HCT116 (cell line): ENCODE measurements at regions not wholly inside any gene's neighbourhood (a gene's known extent, or its start where the extent isn't known, plus 50 kb on each side); places are given as distances from the start of the nearest gene placed in this dataset.

Experiments used
- CTCF ChIP-seq, 3 experiments: fragments of 200-600 bp in 1 of 3; sonication (generic) in 1 of 3; IDR thresholded peaks in 2 of 3; conservative IDR thresholded peaks in 1 of 3; 2 replicates each; pipeline ENCODE4 v1.5.1; 2012 to 2017; ENCODE audit warnings: low read depth in 2 of 3, low read length in 2 of 3, antibody characterized with exemption in 1 of 3, borderline replicate concordance in 1 of 3, control low read depth in 1 of 3, mild to moderate bottlenecking in 1 of 3, mixed read lengths in 1 of 3, mixed run types in 1 of 3, moderate library complexity in 1 of 3; ENCODE audit not compliant: insufficient read depth in 1 of 3
- EGR1 ChIP-seq: IDR thresholded peaks from 2 replicates; pipeline ENCODE4 v1.6.1; 2012; ENCODE audit warnings: low read depth
- EZH2 ChIP-seq: fragments of 200-600 bp; sonication (generic); IDR thresholded peaks from 2 replicates; pipeline ENCODE4 v1.6.1; 2017; ENCODE audit warnings: antibody characterized with exemption, mixed run types
- JUND ChIP-seq: IDR thresholded peaks from 2 replicates; pipeline ENCODE4 v1.6.1; 2012
- POLR2A ChIP-seq: IDR thresholded peaks from 2 replicates; pipeline ENCODE4 v1.7.0; 2011; ENCODE audit warnings: borderline replicate concordance; ENCODE audit not compliant: insufficient read depth, insufficient read length; ENCODE audit errors: extremely low read depth
- POLR2AphosphoS5 ChIP-seq: IDR thresholded peaks from 2 replicates; pipeline ENCODE4 v1.6.1; 2011; ENCODE audit warnings: mild to moderate bottlenecking, low read depth, low read length, moderate library complexity
- REST ChIP-seq: IDR thresholded peaks from 2 replicates; pipeline ENCODE4 v1.6.1; 2012; ENCODE audit warnings: low read depth
- SIN3A ChIP-seq: IDR thresholded peaks from 2 replicates; pipeline ENCODE4 v1.6.1; 2012; ENCODE audit warnings: low read depth
- SP1 ChIP-seq: IDR thresholded peaks from 2 replicates; pipeline ENCODE4 v1.6.1; 2012; ENCODE audit warnings: low read depth
- SRF ChIP-seq: IDR thresholded peaks from 2 replicates; pipeline ENCODE4 v1.6.1; 2012; ENCODE audit warnings: low read depth
- YY1 ChIP-seq: IDR thresholded peaks from 2 replicates; pipeline ENCODE4 v1.6.1; 2011; ENCODE audit warnings: low read length, low read depth, moderate library complexity, mild to moderate bottlenecking; ENCODE audit not compliant: insufficient replicate concordance; ENCODE audit errors: extremely low read depth
- ZFX ChIP-seq: fragments of 450-650 bp; IDR thresholded peaks from 2 replicates; pipeline ENCODE4 v1.6.1; 2017
- ZNF274 ChIP-seq: fragments of 200-500 bp; sonication (Bioruptor generic); IDR thresholded peaks from 2 replicates; pipeline ENCODE4 v1.6.1; 2014; ENCODE audit warnings: mild to moderate bottlenecking, low read depth, low read length, inconsistent platforms
- TF ChIP-seq, protein P1 (sequence below): IDR thresholded peaks from 2 replicates; pipeline ENCODE4 v1.6.1; 2011; ENCODE audit warnings: mild to moderate bottlenecking, low read length, moderate library complexity; ENCODE audit not compliant: insufficient replicate concordance; ENCODE audit errors: extremely low read depth

DNA sequence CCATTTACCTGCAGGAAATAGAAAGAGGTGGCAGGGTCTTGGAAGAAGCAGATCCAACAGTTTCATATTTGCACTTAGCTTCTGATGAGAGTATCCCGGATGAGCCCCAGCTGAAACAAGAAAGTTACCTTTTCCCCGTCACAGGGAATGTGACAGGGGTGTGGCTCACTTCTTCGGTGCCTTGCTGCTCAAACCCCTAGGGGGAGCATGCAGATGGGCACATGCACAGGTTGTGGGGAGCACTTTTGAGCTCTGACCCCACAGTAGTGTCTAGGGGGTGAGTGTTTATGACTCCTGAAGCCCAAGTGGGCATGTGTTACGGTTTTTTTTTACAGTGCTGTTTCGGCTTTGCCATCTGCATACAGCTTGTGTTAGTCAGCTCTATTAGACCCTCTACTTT, 1221.0 kb downstream of the JRKL start:
- TF ChIP-seq CTCF (IDR thresholded peaks at IDR 0.05 in 2 of 3, conservative IDR thresholded peaks at IDR 0.05 in 1 of 3; ENCODE audit: borderline replicate concordance in 1 of 3, insufficient read depth in 1 of 3, low read depth in 2 of 3, low read length in 2 of 3) (no peak), JUND (no peak), POLR2A (no peak), EZH2 (no peak), YY1 (no peak), POLR2AphosphoS5 (no peak), SIN3A (no peak), ZFX (no peak), SRF (no peak), EGR1 (no peak), ZNF274 (no peak), REST (no peak), SP1 (no peak)
- TF ChIP-seq, protein P1, sequence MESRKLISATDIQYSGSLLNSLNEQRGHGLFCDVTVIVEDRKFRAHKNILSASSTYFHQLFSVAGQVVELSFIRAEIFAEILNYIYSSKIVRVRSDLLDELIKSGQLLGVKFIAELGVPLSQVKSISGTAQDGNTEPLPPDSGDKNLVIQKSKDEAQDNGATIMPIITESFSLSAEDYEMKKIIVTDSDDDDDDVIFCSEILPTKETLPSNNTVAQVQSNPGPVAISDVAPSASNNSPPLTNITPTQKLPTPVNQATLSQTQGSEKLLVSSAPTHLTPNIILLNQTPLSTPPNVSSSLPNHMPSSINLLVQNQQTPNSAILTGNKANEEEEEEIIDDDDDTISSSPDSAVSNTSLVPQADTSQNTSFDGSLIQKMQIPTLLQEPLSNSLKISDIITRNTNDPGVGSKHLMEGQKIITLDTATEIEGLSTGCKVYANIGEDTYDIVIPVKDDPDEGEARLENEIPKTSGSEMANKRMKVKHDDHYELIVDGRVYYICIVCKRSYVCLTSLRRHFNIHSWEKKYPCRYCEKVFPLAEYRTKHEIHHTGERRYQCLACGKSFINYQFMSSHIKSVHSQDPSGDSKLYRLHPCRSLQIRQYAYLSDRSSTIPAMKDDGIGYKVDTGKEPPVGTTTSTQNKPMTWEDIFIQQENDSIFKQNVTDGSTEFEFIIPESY, result no peak
